Middle frontal gyrus (tissue), 1 donor: ENCODE measurements at regions not wholly inside any gene's neighbourhood (a gene's known extent, or its start where the extent isn't known, plus 50 kb on each side); places are given as distances from the start of the nearest gene placed in this dataset.

Experiments
- DNase-seq: peaks from one replicate; pipeline ENCODE4 v3.0.0-alpha.2; 2015; ENCODE audit warnings: low spot score; ENCODE audit errors: extremely low spot score

GRCh38 chr3:124597273-124597672, 133.0 kb upstream of the UMPS start:
- no peak for DNase-seq

- no peak for DNase-seq
Observed at GRCh38 chr3:124597979-124598378, 132.3 kb upstream of the UMPS start.

GRCh38 chr3:124599147-124599765, 131.0 kb upstream of the UMPS start:
- no peak for DNase-seq

- no peak for DNase-seq
Observed at GRCh38 chr3:124599779-124600693, 130.2 kb upstream of the UMPS start.

- DNase-seq, result no peak
Observed at GRCh38 chr3:124600765-124601164, 129.5 kb upstream of the UMPS start.

GRCh38 chr3:124601190-124601589, 129.1 kb upstream of the UMPS start:
- DNase-seq, result no peak

GRCh38 chr3:124602980-124603627, 127.1 kb upstream of the UMPS start:
- DNase-seq, result no peak

- DNase-seq, result no peak
Observed at GRCh38 chr3:124605781-124606579, 124.3 kb upstream of the UMPS start.

GRCh38 chr3:124607163-124607562, 123.1 kb upstream of the UMPS start:
- no peak for DNase-seq

- no peak for DNase-seq
Observed at GRCh38 chr3:124609402-124609801, 120.8 kb upstream of the UMPS start.

- no peak for DNase-seq
Observed at GRCh38 chr3:124610130-124610529, 120.1 kb upstream of the UMPS start.

- DNase-seq, result no peak
Observed at GRCh38 chr3:124611520-124611919, 118.7 kb upstream of the UMPS start.

- no peak for DNase-seq
Observed at GRCh38 chr3:124615896-124616543, 114.2 kb upstream of the UMPS start.

- no peak for DNase-seq
Observed at GRCh38 chr3:124617177-124617576, 113.1 kb upstream of the UMPS start.

- no peak for DNase-seq
Observed at GRCh38 chr3:124619887-124620599, 110.2 kb upstream of the UMPS start.

GRCh38 chr3:124620600-124621063, 109.6 kb upstream of the UMPS start:
- no peak for DNase-seq

- DNase-seq, result no peak
Observed at GRCh38 chr3:124621498-124621897, 108.8 kb upstream of the UMPS start.

- DNase-seq, result no peak
Observed at GRCh38 chr3:124625074-124625473, 105.2 kb upstream of the UMPS start.

- DNase-seq, result no peak
Observed at GRCh38 chr3:124627501-124627908, 102.7 kb upstream of the UMPS start.

- DNase-seq, result no peak
Observed at GRCh38 chr3:124628863-124629262, 101.4 kb upstream of the UMPS start.
